NCI-H146 (cell line): ENCODE measurements at regions not wholly inside any gene's neighbourhood (a gene's known extent, or its start where the extent isn't known, plus 50 kb on each side); places are given as distances from the start of the nearest gene placed in this dataset.
"Not testable (repeated sequence)": the region's sequence is repeated elsewhere in the genome, so short reads cannot be mapped to it uniquely, and the experiment has no call there.

ENCODE experiments used
- DNase-seq: peaks from one replicate; lab custom pipeline; 2025; lab: John Stamatoyannopoulos, UW

GRCh38 chr1:2851918-2852317, 50.4 kb upstream of the TTC34 start:
- not testable (repeated sequence) for DNase-seq

GRCh38 chr1:2853711-2854110, 52.2 kb upstream of the TTC34 start:
- DNase-seq: no peak

GRCh38 chr1:2854151-2854550, 52.7 kb upstream of the TTC34 start:
- DNase-seq: no peak

- no peak for DNase-seq
Observed at GRCh38 chr1:2854611-2855010, 53.1 kb upstream of the TTC34 start.

GRCh38 chr1:2855206-2856065, 53.9 kb upstream of the TTC34 start:
- DNase-seq: no peak

GRCh38 chr1:2856066-2856390, 54.5 kb upstream of the TTC34 start:
- DNase-seq: no peak

GRCh38 chr1:2856676-2857375, 55.3 kb upstream of the TTC34 start:
- DNase-seq: no peak

- DNase-seq: no peak
Observed at GRCh38 chr1:2857521-2857920, 56.0 kb upstream of the TTC34 start.

- DNase-seq: no peak
Observed at GRCh38 chr1:2858676-2859075, 57.2 kb upstream of the TTC34 start.

- no peak for DNase-seq
Observed at GRCh38 chr1:2859219-2859880, 57.9 kb upstream of the TTC34 start.

GRCh38 chr1:2859881-2860430, 58.5 kb upstream of the TTC34 start:
- no peak for DNase-seq

- no peak for DNase-seq
Observed at GRCh38 chr1:2860476-2861142, 59.1 kb upstream of the TTC34 start.

- no peak for DNase-seq
Observed at GRCh38 chr1:2861143-2861987, 59.9 kb upstream of the TTC34 start.

- DNase-seq: no peak
Observed at GRCh38 chr1:2861988-2862813, 60.7 kb upstream of the TTC34 start.

- DNase-seq: no peak
Observed at GRCh38 chr1:2862814-2863647, 61.5 kb upstream of the TTC34 start.

- DNase-seq: no peak
Observed at GRCh38 chr1:2863648-2863963, 62.1 kb upstream of the TTC34 start.

- DNase-seq: no peak
Observed at GRCh38 chr1:2864203-2864905, 62.9 kb upstream of the TTC34 start.

GRCh38 chr1:2865000-2865399, 63.5 kb upstream of the TTC34 start:
- DNase-seq: no peak
